22Rv1 (cell line): ENCODE measurements at regions not wholly inside any gene's neighbourhood (a gene's known extent, or its start where the extent isn't known, plus 50 kb on each side); places are given as distances from the start of the nearest gene placed in this dataset.

Source experiments
- CTCF ChIP-seq: fragments of 450-650 bp; IDR thresholded peaks from 2 replicates; pipeline ENCODE4 v1.5.1; 2017; ENCODE audit warnings: mild to moderate bottlenecking
- ZFX ChIP-seq: fragments of 450-650 bp; IDR thresholded peaks from 2 replicates; pipeline ENCODE4 v1.6.1; 2017; ENCODE audit warnings: antibody characterized with exemption, borderline replicate concordance

GRCh38 chr3:118304557-118304956 is 730.1 kb downstream of the IGSF11 start:
- TF ChIP-seq CTCF, result no peak
- TF ChIP-seq ZFX, result no peak
